OCI-LY1 (cell line): ENCODE measurements at regions not wholly inside any gene's neighbourhood (a gene's known extent, or its start where the extent isn't known, plus 50 kb on each side); places are given as distances from the start of the nearest gene placed in this dataset.
"Not testable (repeated sequence)": the region's sequence is repeated elsewhere in the genome, so short reads cannot be mapped to it uniquely, and the experiment has no call there.

ENCODE experiments used
- EZH2 ChIP-seq: fragments of 200-600 bp; sonication (generic), shearing (Covaris generic); IDR thresholded peaks from 2 replicates; pipeline ENCODE4 v1.8.0; 2017; ENCODE audit warnings: borderline replicate concordance, mixed run types, mild to moderate bottlenecking, antibody characterized with exemption, low read length, moderate library complexity, mixed read lengths
- TF ChIP-seq, protein P1 (sequence below): fragments of 200-600 bp; sonication (generic), shearing (Covaris generic); IDR thresholded peaks from 2 replicates; pipeline ENCODE4 v1.5.1; 2017; ENCODE audit warnings: mild to moderate bottlenecking, antibody characterized with exemption, low read length, moderate library complexity, mixed read lengths

DNA sequence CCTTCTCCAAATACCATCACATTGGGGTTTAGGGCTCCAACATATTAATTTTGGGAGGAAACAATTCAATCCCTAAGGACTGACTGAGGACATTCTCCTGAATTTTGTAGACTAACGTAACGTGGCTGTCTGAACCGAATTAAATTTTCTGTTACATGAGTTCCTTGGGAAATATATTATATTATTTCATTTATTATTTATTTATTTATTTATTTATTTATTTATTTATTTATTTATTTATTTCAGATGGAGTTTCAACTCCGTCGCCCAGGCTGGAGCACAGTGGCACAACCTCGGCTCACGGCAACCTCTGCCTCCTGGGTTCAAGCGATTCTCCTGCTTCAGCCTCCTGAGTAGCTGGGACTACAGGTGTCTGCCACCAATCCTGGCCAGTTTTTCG, 193.2 kb upstream of the EXOC2 start:
- TF ChIP-seq, protein P1, sequence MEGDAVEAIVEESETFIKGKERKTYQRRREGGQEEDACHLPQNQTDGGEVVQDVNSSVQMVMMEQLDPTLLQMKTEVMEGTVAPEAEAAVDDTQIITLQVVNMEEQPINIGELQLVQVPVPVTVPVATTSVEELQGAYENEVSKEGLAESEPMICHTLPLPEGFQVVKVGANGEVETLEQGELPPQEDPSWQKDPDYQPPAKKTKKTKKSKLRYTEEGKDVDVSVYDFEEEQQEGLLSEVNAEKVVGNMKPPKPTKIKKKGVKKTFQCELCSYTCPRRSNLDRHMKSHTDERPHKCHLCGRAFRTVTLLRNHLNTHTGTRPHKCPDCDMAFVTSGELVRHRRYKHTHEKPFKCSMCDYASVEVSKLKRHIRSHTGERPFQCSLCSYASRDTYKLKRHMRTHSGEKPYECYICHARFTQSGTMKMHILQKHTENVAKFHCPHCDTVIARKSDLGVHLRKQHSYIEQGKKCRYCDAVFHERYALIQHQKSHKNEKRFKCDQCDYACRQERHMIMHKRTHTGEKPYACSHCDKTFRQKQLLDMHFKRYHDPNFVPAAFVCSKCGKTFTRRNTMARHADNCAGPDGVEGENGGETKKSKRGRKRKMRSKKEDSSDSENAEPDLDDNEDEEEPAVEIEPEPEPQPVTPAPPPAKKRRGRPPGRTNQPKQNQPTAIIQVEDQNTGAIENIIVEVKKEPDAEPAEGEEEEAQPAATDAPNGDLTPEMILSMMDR, result not testable (repeated sequence)
- TF ChIP-seq EZH2, result not testable (repeated sequence)
